OCI-LY7 (cell line): ENCODE measurements at regions not wholly inside any gene's neighbourhood (a gene's known extent, or its start where the extent isn't known, plus 50 kb on each side); places are given as distances from the start of the nearest gene placed in this dataset.

Experiments used
- BruUV-seq: library from RNA; stranded (reverse); fragments of 400-500 nt; replicated peaks from 2 replicates; lab custom pipeline; 2021; lab: Mats Ljungman, UMichigan
- CTCF ChIA-PET: fragments of 300-600 bp; sonication (Branson Sonifier 250); formaldehyde crosslinking; loops from one replicate; lab custom pipeline; 2022; ENCODE audit warnings: antibody characterized with exemption; ENCODE audit not compliant: unreplicated experiment; lab: Charles Lee
- POLR2A ChIA-PET: fragments of 300-600 bp; sonication (Branson Sonifier 250); formaldehyde crosslinking; loops from one replicate; lab custom pipeline; 2022; ENCODE audit warnings: antibody characterized with exemption; lab: Charles Lee
- DNase-seq: peaks from one replicate; pipeline ENCODE4 v3.0.0-alpha.2; 2015; ENCODE audit warnings: low spot score
- H2AFZ ChIP-seq: fragments of 200-600 bp; sonication (generic), shearing (Covaris generic); 2 replicates; pipeline ENCODE4 v1.6.1; 2014; ENCODE audit warnings: mild to moderate bottlenecking, antibody characterized with exemption, low read length, moderate library complexity
- H3K27ac ChIP-seq: fragments of 200-600 bp; sonication (generic); 2 replicates; pipeline ENCODE4 v1.5.1; 2014; ENCODE audit warnings: mixed run types, low read depth, mild to moderate bottlenecking, moderate library complexity, low read length, inconsistent platforms; ENCODE audit not compliant: poor library complexity, severe bottlenecking
- H3K36me3 ChIP-seq: fragments of 200-600 bp; sonication (generic); 2 replicates; pipeline ENCODE4 v1.6.1; 2014; ENCODE audit warnings: mild to moderate bottlenecking, antibody characterized with exemption, low read length, moderate library complexity, mixed read lengths; ENCODE audit not compliant: insufficient read depth
- H3K4me1 ChIP-seq: fragments of 200-600 bp; sonication (generic); 2 replicates; pipeline ENCODE4 v1.5.1; 2014; ENCODE audit warnings: mild to moderate bottlenecking, low read length; ENCODE audit not compliant: insufficient read depth, poor library complexity, severe bottlenecking
- H3K4me2 ChIP-seq: fragments of 200-600 bp; sonication (generic); 2 replicates; pipeline ENCODE4 v1.6.1; 2014; ENCODE audit warnings: mild to moderate bottlenecking, low read length
- H3K4me3 ChIP-seq: fragments of 200-600 bp; sonication (generic); 2 replicates; pipeline ENCODE4 v1.5.1; 2014; ENCODE audit warnings: mild to moderate bottlenecking, low read depth, low read length; ENCODE audit not compliant: poor library complexity, severe bottlenecking
- H3K79me2 ChIP-seq: fragments of 200-600 bp; sonication (generic); 2 replicates; pipeline ENCODE4 v1.6.1; 2016; ENCODE audit warnings: low read depth, mild to moderate bottlenecking, low read length, moderate library complexity, mixed read lengths; ENCODE audit not compliant: insufficient read depth
- H3K9me2 ChIP-seq: fragments of 200-600 bp; sonication (generic); 2 replicates; pipeline ENCODE4 v1.6.1; 2016; ENCODE audit warnings: mild to moderate bottlenecking, low read length, mixed read lengths; ENCODE audit not compliant: insufficient read depth
- H3K9me3 ChIP-seq: fragments of 200-600 bp; sonication (generic); 2 replicates; pipeline ENCODE4 v1.6.1; 2014; ENCODE audit warnings: mild to moderate bottlenecking, mixed run types, low read length, mixed read lengths
- H4K20me1 ChIP-seq: fragments of 200-600 bp; sonication (generic); 2 replicates; pipeline ENCODE4 v1.6.1; 2014; ENCODE audit warnings: mild to moderate bottlenecking, antibody characterized with exemption, low read length, moderate library complexity, mixed read lengths; ENCODE audit not compliant: insufficient read depth
- EZH2phosphoT487 ChIP-seq: fragments of 200-600 bp; sonication (generic); IDR thresholded peaks from 2 replicates; pipeline ENCODE4 v1.6.1; 2018; ENCODE audit warnings: low read depth, borderline replicate concordance, mild to moderate bottlenecking, mixed run types, antibody characterized with exemption, low read length, moderate library complexity, mixed read lengths
- intact Hi-C: fragments of 100-400 bp; cut with micrococcal nuclease; formaldehyde crosslinking; loops from one replicate; pipeline ENCODE4 v1.10.0; 2022; ENCODE audit not compliant: unreplicated experiment
- TF ChIP-seq, protein P1 (sequence below): fragments of 200-600 bp; sonication (generic); conservative IDR thresholded peaks from 2 replicates; pipeline ENCODE4 v1.5.1; 2014; ENCODE audit warnings: mild to moderate bottlenecking, antibody characterized with exemption, low read length, moderate library complexity, mixed read lengths

DNA sequence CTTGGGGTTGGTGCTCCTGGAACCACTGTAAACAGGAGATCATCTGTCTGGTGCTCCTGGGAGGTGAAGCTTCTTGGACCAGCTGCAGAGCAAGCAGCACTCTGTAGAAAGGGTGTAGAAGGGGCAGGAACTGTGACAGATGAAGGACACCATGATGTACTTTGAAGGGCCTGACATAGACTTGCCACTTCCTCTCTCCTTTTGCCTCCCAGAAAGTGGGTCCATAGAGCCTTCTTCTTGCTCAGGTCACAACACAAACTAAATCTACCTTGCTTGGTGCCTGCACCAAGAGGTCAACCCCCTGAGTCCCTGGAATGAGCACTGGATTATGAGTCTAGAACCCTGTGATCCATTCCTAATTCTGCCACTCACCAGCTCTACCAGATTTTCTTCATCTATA, 176.1 kb upstream of the HES1 start:
- BruUV-seq = no TSS peak
- intact Hi-C loops = no loop called here
- H3K4me3 ChIP-seq = no peak overlapping the region
- H3K9me3 ChIP-seq = 0 out of 2 replicates have a peak, but pooled peaks cover 1% of the 10 kb centered on the region
- POLR2A ChIA-PET = no interaction called here
- TF ChIP-seq, protein P1, sequence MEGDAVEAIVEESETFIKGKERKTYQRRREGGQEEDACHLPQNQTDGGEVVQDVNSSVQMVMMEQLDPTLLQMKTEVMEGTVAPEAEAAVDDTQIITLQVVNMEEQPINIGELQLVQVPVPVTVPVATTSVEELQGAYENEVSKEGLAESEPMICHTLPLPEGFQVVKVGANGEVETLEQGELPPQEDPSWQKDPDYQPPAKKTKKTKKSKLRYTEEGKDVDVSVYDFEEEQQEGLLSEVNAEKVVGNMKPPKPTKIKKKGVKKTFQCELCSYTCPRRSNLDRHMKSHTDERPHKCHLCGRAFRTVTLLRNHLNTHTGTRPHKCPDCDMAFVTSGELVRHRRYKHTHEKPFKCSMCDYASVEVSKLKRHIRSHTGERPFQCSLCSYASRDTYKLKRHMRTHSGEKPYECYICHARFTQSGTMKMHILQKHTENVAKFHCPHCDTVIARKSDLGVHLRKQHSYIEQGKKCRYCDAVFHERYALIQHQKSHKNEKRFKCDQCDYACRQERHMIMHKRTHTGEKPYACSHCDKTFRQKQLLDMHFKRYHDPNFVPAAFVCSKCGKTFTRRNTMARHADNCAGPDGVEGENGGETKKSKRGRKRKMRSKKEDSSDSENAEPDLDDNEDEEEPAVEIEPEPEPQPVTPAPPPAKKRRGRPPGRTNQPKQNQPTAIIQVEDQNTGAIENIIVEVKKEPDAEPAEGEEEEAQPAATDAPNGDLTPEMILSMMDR = no peak
- no peak for TF ChIP-seq EZH2phosphoT487
- no peak overlapping the region for H3K4me2 ChIP-seq
- no peaks in the 10 kb centered on the region for H4K20me1 ChIP-seq
- H2AFZ ChIP-seq = no peak overlapping the region
- H3K9me2 ChIP-seq = no peaks in the 10 kb centered on the region
- no peak for DNase-seq
- H3K79me2 ChIP-seq = no peaks in the 10 kb centered on the region
- CTCF ChIA-PET = interaction anchor here (0.6 kb wide), 1 partner anchor 89 kb away, joined by 3 read pairs; no protein-coding TSS in a partner anchor
- no peaks in the 10 kb centered on the region for H3K36me3 ChIP-seq
- no peaks in the 10 kb centered on the region for H3K4me1 ChIP-seq
- H3K27ac ChIP-seq = no peak overlapping the region

DNA sequence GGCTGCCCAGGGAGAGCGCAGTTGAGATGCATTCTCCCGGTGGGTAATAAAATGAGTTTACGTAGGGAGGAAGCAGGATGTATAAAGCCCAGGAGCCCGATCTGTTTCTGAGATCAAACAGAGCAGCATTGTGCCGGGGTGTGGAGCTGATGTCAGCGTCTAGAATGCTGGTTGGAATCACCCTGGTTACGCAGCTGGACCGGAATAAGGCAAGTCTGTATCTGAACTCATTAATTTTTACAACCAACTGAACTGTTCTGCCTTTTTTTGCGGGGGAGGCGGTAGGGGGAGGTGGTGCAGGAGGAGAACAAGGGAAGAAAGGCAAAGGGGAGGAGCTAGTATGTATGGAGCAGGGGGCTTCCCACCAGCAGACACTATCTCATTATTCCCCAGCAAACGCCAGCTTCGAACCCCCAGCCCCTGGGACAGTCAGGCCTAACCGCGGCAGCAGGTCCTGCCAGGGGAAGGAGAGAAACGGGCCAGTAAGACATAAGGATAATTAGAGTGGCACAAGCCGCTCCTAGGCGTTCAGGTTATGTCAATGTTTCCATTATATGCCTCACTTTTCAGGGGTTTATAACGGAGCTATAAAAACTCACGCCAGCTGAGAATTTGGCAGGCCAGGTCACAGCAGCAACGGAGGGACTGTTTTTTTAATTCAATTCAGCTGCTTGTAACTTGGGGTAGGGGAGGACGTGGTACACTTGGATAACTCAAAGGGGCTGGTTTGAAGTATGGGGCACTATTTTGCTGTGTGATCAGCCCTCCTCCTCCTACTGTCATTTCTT, 175.3 kb upstream of the HES1 start:
- no peaks in the 10 kb centered on the region for H4K20me1 ChIP-seq
- H3K36me3 ChIP-seq = no peaks in the 10 kb centered on the region
- no peaks in the 10 kb centered on the region for H3K79me2 ChIP-seq
- H3K4me2 ChIP-seq = no peak overlapping the region
- no peak overlapping the region for H2AFZ ChIP-seq
- H3K27ac ChIP-seq = no peak overlapping the region
- H3K4me1 ChIP-seq = no peaks in the 10 kb centered on the region
- BruUV-seq = no TSS peak
- ChIA-PET CTCF (interaction anchor here (0.6 to 0.8 kb wide), 2 partner anchors 88 to 179 kb away, joined by 3 read pairs; no protein-coding TSS in a partner anchor), POLR2A (interaction anchor here (1.0 to 1.4 kb wide), 3 partner anchors 9 to 98 kb away, joined by 3 to 6 read pairs (median 4); no protein-coding TSS in a partner anchor)
- no peak for DNase-seq
- H3K4me3 ChIP-seq = no peak overlapping the region
- intact Hi-C loops = no loop called here
- H3K9me3 ChIP-seq = no peaks in the 10 kb centered on the region
- H3K9me2 ChIP-seq = no peaks in the 10 kb centered on the region
- no peak for TF ChIP-seq EZH2phosphoT487
- TF ChIP-seq, protein P1 = no peak
